H1 (cell line): ENCODE measurements at regions not wholly inside any gene's neighbourhood (a gene's known extent, or its start where the extent isn't known, plus 50 kb on each side); places are given as distances from the start of the nearest gene placed in this dataset.

Experiments
- CTCF ChIA-PET: fragments of 300-600 bp; sonication (Branson Sonifier 250); formaldehyde crosslinking; loops from one replicate; lab custom pipeline; 2021; ENCODE audit not compliant: partially characterized antibody; lab: Charles Lee
- POLR2A ChIA-PET: fragments of 300-600 bp; sonication (Branson Sonifier 250); formaldehyde crosslinking; loops from one replicate; lab custom pipeline; 2021; ENCODE audit warnings: inconsistent platforms; ENCODE audit not compliant: partially characterized antibody; lab: Charles Lee
- DNase-seq, 2 experiments: peaks; one replicate each; pipeline versions ENCODE4 v3.0.0 to v3.0.0-alpha.2; 2010 to 2022; ENCODE audit warnings: low spot score in 2 of 2, low read depth in 1 of 2, mixed read lengths in 1 of 2
- FAIRE-seq: peaks from 2 replicates; lab custom pipeline; 2011; peaks lifted over from hg19 to GRCh38; lab: Jason Lieb, UNC
- H2AFZ ChIP-seq: 2 replicates; pipeline ENCODE4 v1.8.1; 2012; ENCODE audit warnings: low read length, inconsistent platforms
- H2AK5ac ChIP-seq: 2 replicates; pipeline ENCODE4 v1.6.1; 2013; ENCODE audit warnings: low read depth, low read length
- H2BK120ac ChIP-seq: replicated peaks from 2 replicates; pipeline ENCODE3; 2013; ENCODE audit warnings: low read depth, low read length, inconsistent platforms
- H2BK12ac ChIP-seq: 2 replicates; pipeline ENCODE4 v1.6.1; 2013; ENCODE audit warnings: low read depth, low read length
- H2BK15ac ChIP-seq: 2 replicates; pipeline ENCODE4 v1.6.1; 2013; ENCODE audit warnings: low read length
- H2BK20ac ChIP-seq: 2 replicates; pipeline ENCODE4 v1.6.1; 2013; ENCODE audit warnings: low read length
- H2BK5ac ChIP-seq: 2 replicates; pipeline ENCODE4 v1.6.1; 2013; ENCODE audit warnings: low read depth, low read length
- H3K14ac ChIP-seq: 2 replicates; pipeline ENCODE4 v1.6.1; 2013; ENCODE audit warnings: inconsistent platforms; ENCODE audit not compliant: insufficient read length
- H3K18ac ChIP-seq: 2 replicates; pipeline ENCODE4 v1.6.1; 2013; ENCODE audit warnings: low read length; ENCODE audit errors: extremely low read depth
- H3K23ac ChIP-seq: 2 replicates; pipeline ENCODE4 v1.6.1; 2013; ENCODE audit warnings: inconsistent platforms; ENCODE audit not compliant: insufficient read length
- H3K23me2 ChIP-seq: 2 replicates; pipeline ENCODE4 v1.6.1; 2013; ENCODE audit warnings: low read depth, low read length
- H3K27ac ChIP-seq: 2 replicates; pipeline ENCODE4 v1.6.1; 2011; ENCODE audit warnings: low read depth, low read length, inconsistent platforms
- H3K27me3 ChIP-seq, 4 experiments: replicated peaks in 1 of 4; 1 replicate in 1 of 4; 2 replicates in 3 of 4; pipeline versions ENCODE4 v1.6.1 to v1.8.1; 2011 to 2013; ENCODE audit warnings: low read length in 3 of 4, mild to moderate bottlenecking in 3 of 4, inconsistent platforms in 2 of 4, mixed read lengths in 2 of 4, moderate library complexity in 1 of 4; ENCODE audit not compliant: control insufficient read depth in 3 of 4, insufficient read depth in 3 of 4; ENCODE audit errors: extremely low read depth in 1 of 4
- H3K36me3 ChIP-seq, 4 experiments: 2 replicates each; pipeline versions ENCODE4 v1.6.1 to v1.8.1; 2011 to 2013; ENCODE audit warnings: mild to moderate bottlenecking in 4 of 4, low read length in 3 of 4, moderate library complexity in 2 of 4, control low read depth in 1 of 4, inconsistent platforms in 1 of 4; ENCODE audit not compliant: insufficient read depth in 4 of 4, control insufficient read depth in 2 of 4
- H3K4ac ChIP-seq: replicated peaks from 2 replicates; pipeline ENCODE3; 2013; ENCODE audit warnings: low read length, low read depth, mixed read lengths, inconsistent platforms; ENCODE audit not compliant: insufficient read length
- H3K4me1 ChIP-seq, 4 experiments: replicated peaks in 1 of 4; 1 replicate in 1 of 4; 2 replicates in 3 of 4; pipeline versions ENCODE4 v1.6.1 to v1.8.1; 2011 to 2013; ENCODE audit warnings: low read length in 3 of 4, inconsistent platforms in 2 of 4, mixed read lengths in 1 of 4; ENCODE audit not compliant: insufficient read depth in 4 of 4, control insufficient read depth in 3 of 4
- H3K4me2 ChIP-seq, 2 experiments: 2 replicates each; pipeline versions ENCODE4 v1.6.1 to v1.8.1; 2011 to 2013; ENCODE audit warnings: low read depth in 2 of 2, low read length in 2 of 2, control low read depth in 1 of 2, inconsistent platforms in 1 of 2, mild to moderate bottlenecking in 1 of 2; ENCODE audit not compliant: insufficient read depth in 1 of 2
- H3K4me3 ChIP-seq, 4 experiments: fragments of 200-600, 300-600 bp in 1 of 4; sonication (generic), shearing (Covaris generic), sonication (Bioruptor Twin) in 1 of 4; 2 replicates each; pipeline versions ENCODE4 v1.5.1 to v1.8.1; 2011 to 2016; ENCODE audit warnings: low read length in 4 of 4, low read depth in 3 of 4, control low read depth in 2 of 4, inconsistent platforms in 2 of 4, mild to moderate bottlenecking in 2 of 4, mixed read lengths in 1 of 4, moderate library complexity in 1 of 4; ENCODE audit not compliant: insufficient read depth in 2 of 4; ENCODE audit errors: extremely low read depth in 1 of 4
- H3K56ac ChIP-seq: replicated peaks from 2 replicates; pipeline ENCODE3; 2013; ENCODE audit warnings: low read depth, mild to moderate bottlenecking, mixed read lengths, low read length, inconsistent platforms; ENCODE audit not compliant: insufficient read length
- H3K79me1 ChIP-seq: 2 replicates; pipeline ENCODE4 v1.6.1; 2013; ENCODE audit warnings: low read depth, low read length, control low read depth
- H3K79me2 ChIP-seq, 2 experiments: 2 replicates each; pipeline versions ENCODE4 v1.6.1 to v1.8.1; 2012 to 2013; ENCODE audit warnings: low read length in 2 of 2, mild to moderate bottlenecking in 2 of 2, inconsistent platforms in 1 of 2; ENCODE audit not compliant: insufficient read depth in 2 of 2, control insufficient read depth in 1 of 2
- H3K9ac ChIP-seq, 4 experiments: replicated peaks in 1 of 4; 1 replicate in 1 of 4; 2 replicates in 3 of 4; pipeline versions ENCODE4 v1.6.1 to v1.8.1; 2011 to 2013; ENCODE audit warnings: low read depth in 3 of 4, low read length in 3 of 4, control low read depth in 2 of 4, mild to moderate bottlenecking in 2 of 4, moderate library complexity in 2 of 4, inconsistent platforms in 1 of 4; ENCODE audit errors: extremely low read depth in 1 of 4
- H3K9me3 ChIP-seq, 2 experiments: 2 replicates each; pipeline versions ENCODE4 v1.6.1 to v1.8.1; 2012 to 2013; ENCODE audit warnings: mild to moderate bottlenecking in 2 of 2, moderate library complexity in 2 of 2, control low read depth in 1 of 2, inconsistent platforms in 1 of 2, low read depth in 1 of 2, low read length in 1 of 2, mixed read lengths in 1 of 2; ENCODE audit not compliant: insufficient read depth in 2 of 2
- H4K20me1 ChIP-seq, 2 experiments: replicated peaks in 1 of 2; 2 replicates each; pipeline versions ENCODE3 to v1.8.1; 2011 to 2013; ENCODE audit warnings: inconsistent platforms in 2 of 2, low read length in 2 of 2, mild to moderate bottlenecking in 1 of 2; ENCODE audit not compliant: insufficient read depth in 2 of 2, control insufficient read depth in 1 of 2
- H4K5ac ChIP-seq: 2 replicates; pipeline ENCODE4 v1.6.1; 2013; ENCODE audit warnings: low read length, low read depth, mixed read lengths, inconsistent platforms; ENCODE audit not compliant: insufficient read length
- H4K8ac ChIP-seq: 2 replicates; pipeline ENCODE4 v1.8.0; 2013; ENCODE audit warnings: mild to moderate bottlenecking, moderate library complexity, low read length, inconsistent platforms; ENCODE audit not compliant: insufficient read depth; ENCODE audit errors: extremely low read depth
- H4K91ac ChIP-seq: replicated peaks from 2 replicates; pipeline ENCODE3; 2013; ENCODE audit warnings: low read length, mixed read lengths, inconsistent platforms; ENCODE audit not compliant: insufficient read length
- CHD1 ChIP-seq: IDR thresholded peaks from 2 replicates; pipeline ENCODE4 v1.6.1; 2012; ENCODE audit warnings: low read depth, low read length, improper control_type of control experiment
- GTF2F1 ChIP-seq: IDR thresholded peaks from 2 replicates; pipeline ENCODE4 v1.6.1; 2012; ENCODE audit warnings: low read depth, low read length, improper control_type of control experiment, borderline replicate concordance
- KDM5A ChIP-seq: fragments of 200-600 bp; IDR thresholded peaks from 2 replicates; pipeline ENCODE4 v1.7.1; 2012; ENCODE audit warnings: mild to moderate bottlenecking, low read length, inconsistent platforms, mixed read lengths
- MAFK ChIP-seq: IDR thresholded peaks from 2 replicates; pipeline ENCODE4 v1.6.1; 2012; ENCODE audit warnings: low read depth, mild to moderate bottlenecking, improper control_type of control experiment, low read length
- NRF1 ChIP-seq: IDR thresholded peaks from 2 replicates; pipeline ENCODE4 v1.6.1; 2011; ENCODE audit warnings: mild to moderate bottlenecking, low read depth, low read length, improper control_type of control experiment
- PHF8 ChIP-seq: fragments of 200-600 bp; sonication (generic); conservative IDR thresholded peaks from 2 replicates; pipeline ENCODE4 v1.7.1; 2012; ENCODE audit warnings: low read depth, mild to moderate bottlenecking, inconsistent platforms, low read length, moderate library complexity
- POLR2A ChIP-seq, 2 experiments: IDR thresholded peaks; 1 replicate in 1 of 2; 2 replicates in 1 of 2; pipeline ENCODE4 v1.6.1; 2011; ENCODE audit warnings: low read depth in 2 of 2, low read length in 2 of 2, mild to moderate bottlenecking in 2 of 2; ENCODE audit errors: control extremely low read depth in 1 of 2
- POLR2AphosphoS5 ChIP-seq: IDR thresholded peaks from 2 replicates; pipeline ENCODE4 v1.6.1; 2011; ENCODE audit warnings: low read depth, low read length
- RXRA ChIP-seq: IDR thresholded peaks from 2 replicates; pipeline ENCODE4 v1.6.1; 2011; ENCODE audit warnings: low read depth, mild to moderate bottlenecking, low read length, moderate library complexity; ENCODE audit not compliant: insufficient read depth
- SRF ChIP-seq: IDR thresholded peaks from 2 replicates; pipeline ENCODE4 v1.6.1; 2011; ENCODE audit warnings: mild to moderate bottlenecking, low read depth, low read length, moderate library complexity
- ZNF274 ChIP-seq: IDR thresholded peaks from 2 replicates; pipeline ENCODE4 v1.7.0; 2012; ENCODE audit warnings: low read length, borderline replicate concordance; ENCODE audit errors: extremely low read depth
- WGBS, 2 experiments: shearing (Covaris generic) in 1 of 2; methylation state at CpG; one replicate each; pipeline versions ENCODE4 v1.1.6 to v1.1.7; 2013 to 2015; ENCODE audit warnings: low lambda C conversion rate in 2 of 2, mixed read lengths in 2 of 2, inconsistent platforms in 1 of 2, low coverage in 1 of 2, missing lambda C conversion rate in 1 of 2; ENCODE audit not compliant: insufficient replicate concordance in 2 of 2, insufficient coverage in 1 of 2, insufficient read length in 1 of 2; ENCODE audit errors: extremely low coverage in 1 of 2, missing lambda C conversion rate in 1 of 2; 5-methylcytosine and 5-hydroxymethylcytosine counted together
- TF ChIP-seq, protein P1 (sequence below): IDR thresholded peaks from 2 replicates; pipeline ENCODE4 v1.6.1; 2012; ENCODE audit warnings: inconsistent platforms

- no peak overlapping the region for H2BK12ac ChIP-seq
Observed at GRCh38 chr4:63233671-63234070, 1175.6 kb downstream of the TECRL start.

More at GRCh38 chr4:63233671-63234070, 1175.6 kb downstream of the TECRL start:
- Histone ChIP-seq H4K20me1 (no peaks in the 10 kb centered on the region), H3K4me1 (no peaks in the 10 kb centered on the region), H2AK5ac (no peak overlapping the region), H3K79me1 (no peaks in the 10 kb centered on the region), H3K56ac (no peak overlapping the region), H3K36me3 (no peaks in the 10 kb centered on the region), H3K14ac (no peak overlapping the region), H3K4me2 (no peak overlapping the region), H3K9me3 (no peaks in the 10 kb centered on the region), H3K27me3 (no peaks in the 10 kb centered on the region), H3K4ac (no peak overlapping the region), H3K23me2 (no peaks in the 10 kb centered on the region), H4K91ac (no peak overlapping the region), H3K79me2 (no peaks in the 10 kb centered on the region), H3K27ac (no peak overlapping the region), H3K18ac (no peak overlapping the region)
- WGBS, 2 experiments, result 86% methylated on average over 1 of the region's 1 CpG; no CpG with 5 or more reads in 1 of the 2 experiments
- FAIRE-seq (no peak), DNase-seq (no peak)
- no peak for TF ChIP-seq POLR2AphosphoS5
- no peak for TF ChIP-seq RXRA
- TF ChIP-seq ZNF274, result no peak
- no peak for TF ChIP-seq MAFK
- TF ChIP-seq CHD1, result no peak
- TF ChIP-seq GTF2F1, result no peak
- TF ChIP-seq POLR2A (IDR thresholded peaks at IDR 0.05; ENCODE audit: control extremely low read depth in 1 of 2, low read depth in 2 of 2, low read length in 2 of 2), result no peak
- no peak for TF ChIP-seq SRF
- no peak for TF ChIP-seq KDM5A
- TF ChIP-seq, protein P1, sequence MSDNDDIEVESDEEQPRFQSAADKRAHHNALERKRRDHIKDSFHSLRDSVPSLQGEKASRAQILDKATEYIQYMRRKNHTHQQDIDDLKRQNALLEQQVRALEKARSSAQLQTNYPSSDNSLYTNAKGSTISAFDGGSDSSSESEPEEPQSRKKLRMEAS, result no peak
- TF ChIP-seq NRF1, result no peak
- no peak for TF ChIP-seq PHF8
- TF ChIP-seq, all 59 proteins: peak for 0
- Histone ChIP-seq H2BK120ac (no peak overlapping the region), H2AFZ (no peak overlapping the region), H4K8ac (no peak overlapping the region), H2BK15ac (no peak overlapping the region), H4K5ac (no peak overlapping the region), H3K9ac (no peak overlapping the region), H3K23ac (no peak overlapping the region), H2BK5ac (no peak overlapping the region), H2BK20ac (no peak overlapping the region), H3K4me3 (no peak overlapping the region)
- ChIA-PET POLR2A (no interaction called here), CTCF (interaction anchor here (0.9 kb wide), 1 partner anchor 21 kb away, joined by 3 read pairs; no protein-coding TSS in a partner anchor)
